ENCODE measurements at regions not wholly inside any gene's neighbourhood (a gene's known extent, or its start where the extent isn't known, plus 50 kb on each side); places are given as distances from the start of the nearest gene placed in this dataset.

DNA sequence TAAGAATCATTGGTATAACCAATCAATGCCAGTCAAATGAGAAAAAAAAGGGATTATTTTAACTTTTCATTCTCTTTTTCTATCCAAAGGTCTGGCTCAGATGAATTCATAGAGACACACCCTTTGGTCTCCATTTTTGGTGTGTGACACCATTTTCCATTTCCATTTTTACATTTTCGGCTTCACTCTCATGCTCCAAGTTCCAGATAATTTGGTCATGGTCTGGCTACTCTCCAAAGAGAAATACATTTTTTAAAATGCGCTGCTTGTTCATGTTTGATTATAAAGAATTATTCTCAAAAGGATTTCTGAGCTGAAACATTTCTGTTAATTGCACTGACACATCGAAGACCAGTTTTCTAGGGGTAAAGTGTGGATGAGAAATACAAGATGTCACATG is 51.6 kb upstream of the FIBIN start:
- Histone ChIP-seq H3K4me1 (replicated peaks) (no peaks in the 10 kb centered on the region), H3K36me3 (no peaks in the 10 kb centered on the region), H3K9me3 (no peaks in the 10 kb centered on the region), H3K27ac (no peak overlapping the region), H3K4me3 (no peak overlapping the region), H3K27me3 (replicated peaks; ENCODE audit: insufficient read depth) (no peaks in the 10 kb centered on the region)
- no peak for TF ChIP-seq POLR2A (IDR thresholded peaks at IDR 0.05)
- no peak for TF ChIP-seq POLR2AphosphoS5 (IDR thresholded peaks at IDR 0.05)
- TF ChIP-seq, protein P1, sequence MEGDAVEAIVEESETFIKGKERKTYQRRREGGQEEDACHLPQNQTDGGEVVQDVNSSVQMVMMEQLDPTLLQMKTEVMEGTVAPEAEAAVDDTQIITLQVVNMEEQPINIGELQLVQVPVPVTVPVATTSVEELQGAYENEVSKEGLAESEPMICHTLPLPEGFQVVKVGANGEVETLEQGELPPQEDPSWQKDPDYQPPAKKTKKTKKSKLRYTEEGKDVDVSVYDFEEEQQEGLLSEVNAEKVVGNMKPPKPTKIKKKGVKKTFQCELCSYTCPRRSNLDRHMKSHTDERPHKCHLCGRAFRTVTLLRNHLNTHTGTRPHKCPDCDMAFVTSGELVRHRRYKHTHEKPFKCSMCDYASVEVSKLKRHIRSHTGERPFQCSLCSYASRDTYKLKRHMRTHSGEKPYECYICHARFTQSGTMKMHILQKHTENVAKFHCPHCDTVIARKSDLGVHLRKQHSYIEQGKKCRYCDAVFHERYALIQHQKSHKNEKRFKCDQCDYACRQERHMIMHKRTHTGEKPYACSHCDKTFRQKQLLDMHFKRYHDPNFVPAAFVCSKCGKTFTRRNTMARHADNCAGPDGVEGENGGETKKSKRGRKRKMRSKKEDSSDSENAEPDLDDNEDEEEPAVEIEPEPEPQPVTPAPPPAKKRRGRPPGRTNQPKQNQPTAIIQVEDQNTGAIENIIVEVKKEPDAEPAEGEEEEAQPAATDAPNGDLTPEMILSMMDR (IDR thresholded peaks at IDR 0.05), result no peak
- WGBS, result 91% methylated on average over 3 of the region's 3 CpGs
- intact Hi-C loops (cut with DNase I), result no loop called here
- no peak for DNase-seq (ENCODE audit: low spot score)

DNA sequence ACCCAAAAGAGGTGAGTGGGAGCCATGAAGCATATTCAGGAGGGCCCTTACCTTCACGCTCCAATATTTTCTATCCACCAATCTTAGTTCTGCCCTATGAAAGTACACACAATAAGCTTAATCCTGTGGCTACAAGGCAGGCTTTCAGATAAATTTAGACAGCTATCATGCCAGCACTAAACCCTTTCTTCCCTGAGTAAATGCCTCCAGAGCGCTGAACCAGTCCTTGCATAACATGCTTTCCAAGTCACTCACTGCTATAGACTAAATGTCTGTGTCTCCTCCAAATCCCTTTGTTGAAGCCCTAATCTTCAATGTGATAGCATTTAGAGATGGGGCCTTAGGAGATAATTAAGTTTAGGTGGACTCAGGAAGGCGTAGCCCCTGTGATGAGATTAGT is 50.3 kb upstream of the FIBIN start:
- no peak overlapping the region for H3K4me3 ChIP-seq
- intact Hi-C loops (cut with DNase I), result no loop called here
- 95% methylated on average over 3 of the region's 3 CpGs for WGBS
- H3K27me3 ChIP-seq (replicated peaks; ENCODE audit: insufficient read depth), result no peaks in the 10 kb centered on the region
- DNase-seq (ENCODE audit: low spot score), result no peak
- no peaks in the 10 kb centered on the region for H3K9me3 ChIP-seq
- H3K4me1 ChIP-seq (replicated peaks), result no peaks in the 10 kb centered on the region
- H3K36me3 ChIP-seq, result no peaks in the 10 kb centered on the region
- no peak for TF ChIP-seq POLR2A (IDR thresholded peaks at IDR 0.05)
- TF ChIP-seq, protein P1 (IDR thresholded peaks at IDR 0.05), result no peak
- TF ChIP-seq POLR2AphosphoS5 (IDR thresholded peaks at IDR 0.05), result no peak
- no peak overlapping the region for H3K27ac ChIP-seq

Measured in prostate gland (tissue), 2 donors.